Loucy (cell line): ENCODE measurements at regions not wholly inside any gene's neighbourhood (a gene's known extent, or its start where the extent isn't known, plus 50 kb on each side); places are given as distances from the start of the nearest gene placed in this dataset.

ENCODE experiments used
- H2AFZ ChIP-seq: fragments of 200-600 bp; sonication (generic); 2 replicates; pipeline ENCODE4 v1.6.0; 2016; ENCODE audit warnings: antibody characterized with exemption, mild to moderate bottlenecking, low read length, moderate library complexity
- H3F3A ChIP-seq: fragments of 200-600 bp; 2 replicates; pipeline ENCODE4 v1.6.0; 2016; ENCODE audit warnings: antibody characterized with exemption, low read depth, mild to moderate bottlenecking
- H3K27me3 ChIP-seq: fragments of 200-600 bp; sonication (generic); 2 replicates; pipeline ENCODE4 v1.6.1; 2014; ENCODE audit warnings: low read length, mild to moderate bottlenecking; ENCODE audit not compliant: insufficient read depth, poor library complexity, severe bottlenecking
- H3K36me3 ChIP-seq: fragments of 200-600 bp; sonication (generic); 2 replicates; pipeline ENCODE4 v1.6.1; 2016; ENCODE audit warnings: low read length; ENCODE audit not compliant: insufficient read depth
- H3K4me1 ChIP-seq: fragments of 200-600 bp; sonication (generic); 2 replicates; pipeline ENCODE4 v1.5.1; 2014; ENCODE audit warnings: low read length, mild to moderate bottlenecking; ENCODE audit not compliant: insufficient read depth, poor library complexity, severe bottlenecking
- H3K4me2 ChIP-seq: fragments of 200-600 bp; sonication (generic); 2 replicates; pipeline ENCODE4 v1.6.0; 2014; ENCODE audit warnings: antibody characterized with exemption, low read length, low read depth, mild to moderate bottlenecking; ENCODE audit not compliant: poor library complexity, severe bottlenecking
- H3K4me3 ChIP-seq: fragments of 200-600 bp; sonication (generic); 2 replicates; pipeline ENCODE4 v1.5.1; 2014; ENCODE audit warnings: low read length, mild to moderate bottlenecking, mixed read lengths; ENCODE audit not compliant: poor library complexity, severe bottlenecking
- H3K79me2 ChIP-seq: fragments of 200-600 bp; sonication (generic); 2 replicates; pipeline ENCODE4 v1.6.1; 2014; ENCODE audit warnings: low read length; ENCODE audit not compliant: insufficient read depth
- H3K9ac ChIP-seq: fragments of 200-600 bp; sonication (generic); 2 replicates; pipeline ENCODE4 v1.6.0; 2014; ENCODE audit warnings: mild to moderate bottlenecking, low read depth, low read length, moderate library complexity; ENCODE audit not compliant: poor library complexity, severe bottlenecking
- H3K9me2 ChIP-seq: fragments of 200-600 bp; sonication (generic); replicated peaks from 2 replicates; pipeline ENCODE4 v1.6.1; 2016; ENCODE audit warnings: low read depth, low read length, mixed read lengths
- H3K9me3 ChIP-seq: fragments of 200-600 bp; sonication (generic); 2 replicates; pipeline ENCODE4 v1.6.1; 2014; ENCODE audit warnings: mild to moderate bottlenecking, antibody characterized with exemption, low read length, low read depth; ENCODE audit not compliant: insufficient read depth
- H4K20me1 ChIP-seq: fragments of 200-600 bp; sonication (generic); 2 replicates; pipeline ENCODE4 v1.6.0; 2014; ENCODE audit warnings: antibody characterized with exemption, low read length, mild to moderate bottlenecking; ENCODE audit not compliant: insufficient read depth, poor library complexity, severe bottlenecking
- EZH2phosphoT487 ChIP-seq: fragments of 200-600 bp; IDR thresholded peaks from 2 replicates; pipeline ENCODE4 v1.6.1; 2018; ENCODE audit warnings: antibody characterized with exemption, mild to moderate bottlenecking, moderate library complexity, borderline replicate concordance
- TF ChIP-seq, protein P1 (sequence below): fragments of 200-600 bp; sonication (generic); conservative IDR thresholded peaks from 2 replicates; pipeline ENCODE4 v1.5.1; 2014; ENCODE audit warnings: mild to moderate bottlenecking, antibody characterized with exemption, low read length

DNA sequence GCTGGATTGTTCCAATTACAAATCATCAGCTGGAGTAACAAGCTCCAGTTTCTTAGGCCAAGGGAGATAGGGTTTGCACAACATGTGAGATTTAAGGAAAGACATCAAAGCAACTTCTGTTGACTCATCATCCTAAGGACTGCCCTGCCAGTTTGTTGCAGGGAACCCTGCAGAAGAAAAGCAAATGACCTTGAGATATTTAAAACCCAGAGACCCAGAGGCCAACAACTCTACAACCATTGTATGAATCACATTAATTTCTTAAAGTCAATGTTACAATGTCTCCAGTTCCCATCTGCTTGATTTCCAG, 491.8 kb upstream of the ACVR2A start:
- Histone ChIP-seq H3K4me2 (no peak overlapping the region), H4K20me1 (no peaks in the 10 kb centered on the region), H3K79me2 (no peaks in the 10 kb centered on the region), H2AFZ (no peak overlapping the region), H3K4me1 (no peaks in the 10 kb centered on the region), H3K9me2 (no peaks in the 10 kb centered on the region), H3F3A (no peaks in the 10 kb centered on the region), H3K27me3 (no peaks in the 10 kb centered on the region), H3K36me3 (no peaks in the 10 kb centered on the region), H3K9ac (no peak overlapping the region), H3K4me3 (no peak overlapping the region), H3K9me3 (no peaks in the 10 kb centered on the region)
- no peak for TF ChIP-seq EZH2phosphoT487
- TF ChIP-seq, protein P1, sequence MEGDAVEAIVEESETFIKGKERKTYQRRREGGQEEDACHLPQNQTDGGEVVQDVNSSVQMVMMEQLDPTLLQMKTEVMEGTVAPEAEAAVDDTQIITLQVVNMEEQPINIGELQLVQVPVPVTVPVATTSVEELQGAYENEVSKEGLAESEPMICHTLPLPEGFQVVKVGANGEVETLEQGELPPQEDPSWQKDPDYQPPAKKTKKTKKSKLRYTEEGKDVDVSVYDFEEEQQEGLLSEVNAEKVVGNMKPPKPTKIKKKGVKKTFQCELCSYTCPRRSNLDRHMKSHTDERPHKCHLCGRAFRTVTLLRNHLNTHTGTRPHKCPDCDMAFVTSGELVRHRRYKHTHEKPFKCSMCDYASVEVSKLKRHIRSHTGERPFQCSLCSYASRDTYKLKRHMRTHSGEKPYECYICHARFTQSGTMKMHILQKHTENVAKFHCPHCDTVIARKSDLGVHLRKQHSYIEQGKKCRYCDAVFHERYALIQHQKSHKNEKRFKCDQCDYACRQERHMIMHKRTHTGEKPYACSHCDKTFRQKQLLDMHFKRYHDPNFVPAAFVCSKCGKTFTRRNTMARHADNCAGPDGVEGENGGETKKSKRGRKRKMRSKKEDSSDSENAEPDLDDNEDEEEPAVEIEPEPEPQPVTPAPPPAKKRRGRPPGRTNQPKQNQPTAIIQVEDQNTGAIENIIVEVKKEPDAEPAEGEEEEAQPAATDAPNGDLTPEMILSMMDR = no peak

DNA sequence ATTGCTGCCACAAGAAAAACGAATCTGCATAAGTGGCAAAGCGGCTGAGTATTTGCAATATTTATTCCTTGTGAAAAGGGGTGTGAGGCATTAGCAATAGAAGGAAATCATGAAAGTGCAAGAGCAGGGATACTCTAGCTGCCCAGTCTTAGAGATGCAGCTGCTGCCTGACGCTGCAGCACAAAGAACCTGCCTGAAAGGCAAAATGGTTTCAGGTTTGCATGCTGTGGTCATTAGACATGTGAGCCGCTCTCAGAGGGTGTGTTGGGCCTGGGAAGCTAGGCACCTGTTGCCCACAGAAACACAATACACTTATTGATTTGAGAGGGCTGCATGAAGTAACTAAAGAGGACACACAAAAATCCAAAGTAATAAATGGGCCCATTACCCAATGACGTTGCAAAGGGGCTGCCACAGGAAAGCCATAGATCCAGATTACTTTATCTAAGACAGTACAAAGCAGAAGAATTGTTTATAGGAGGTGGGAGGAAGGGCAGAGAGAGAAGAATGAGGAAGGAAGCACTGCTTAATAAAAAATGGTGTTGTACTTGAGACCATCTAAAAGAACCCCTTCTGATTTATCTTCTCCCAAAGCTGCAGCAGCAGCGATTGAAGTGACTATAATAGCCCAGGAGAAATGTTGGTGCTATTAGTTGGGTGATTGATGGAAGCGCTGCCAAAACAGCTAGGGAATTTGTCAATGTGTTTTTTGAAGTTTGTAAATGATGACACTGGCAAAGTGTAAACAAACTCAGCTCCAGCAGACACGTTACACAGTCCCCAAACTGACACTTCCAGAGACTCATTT, 492.4 kb upstream of the ACVR2A start:
- no peaks in the 10 kb centered on the region for H3K4me1 ChIP-seq
- H3K4me3 ChIP-seq = no peak overlapping the region
- H3K9me3 ChIP-seq = no peaks in the 10 kb centered on the region
- TF ChIP-seq, protein P1 = no peak
- TF ChIP-seq EZH2phosphoT487 = no peak
- H3K79me2 ChIP-seq = no peaks in the 10 kb centered on the region
- no peak overlapping the region for H2AFZ ChIP-seq
- H3K27me3 ChIP-seq = no peaks in the 10 kb centered on the region
- no peak overlapping the region for H3K4me2 ChIP-seq
- H3F3A ChIP-seq = no peaks in the 10 kb centered on the region
- no peaks in the 10 kb centered on the region for H3K36me3 ChIP-seq
- H4K20me1 ChIP-seq = no peaks in the 10 kb centered on the region
- H3K9me2 ChIP-seq = no peaks in the 10 kb centered on the region
- H3K9ac ChIP-seq = no peak overlapping the region

DNA sequence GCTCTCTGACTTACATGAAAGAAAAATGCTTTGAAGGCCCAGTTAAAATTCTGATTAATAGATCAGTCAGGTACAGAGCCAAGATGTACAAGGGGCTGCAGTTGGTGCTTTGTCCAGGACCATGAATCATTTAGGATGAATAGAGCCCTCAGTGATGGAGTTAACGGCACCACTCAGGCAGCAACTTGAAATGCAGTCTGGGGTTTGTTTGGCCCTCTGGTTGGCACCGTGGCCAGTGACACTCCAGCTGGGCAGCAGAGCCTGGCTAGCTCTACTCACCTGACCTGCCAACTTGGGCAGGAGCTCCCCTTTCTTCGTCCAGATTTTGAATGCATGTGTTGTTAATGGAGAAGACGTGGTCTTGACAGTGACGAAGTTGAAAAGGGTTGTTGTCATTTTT, 493.0 kb upstream of the ACVR2A start:
- Histone ChIP-seq H3K4me3 (no peak overlapping the region), H3K4me2 (no peak overlapping the region), H3K36me3 (no peaks in the 10 kb centered on the region), H3K9ac (no peak overlapping the region), H3K9me2 (no peaks in the 10 kb centered on the region), H3K27me3 (no peaks in the 10 kb centered on the region), H3K9me3 (no peaks in the 10 kb centered on the region), H3F3A (no peaks in the 10 kb centered on the region), H3K79me2 (no peaks in the 10 kb centered on the region), H2AFZ (no peak overlapping the region), H4K20me1 (no peaks in the 10 kb centered on the region), H3K4me1 (no peaks in the 10 kb centered on the region)
- TF ChIP-seq, protein P1 = no peak
- no peak for TF ChIP-seq EZH2phosphoT487
